Hepatocyte (in vitro differentiated cells): ENCODE measurements at regions not wholly inside any gene's neighbourhood (a gene's known extent, or its start where the extent isn't known, plus 50 kb on each side); places are given as distances from the start of the nearest gene placed in this dataset.
"Not testable (repeated sequence)": the region's sequence is repeated elsewhere in the genome, so short reads cannot be mapped to it uniquely, and the experiment has no call there.

Source experiments
- DNase-seq: peaks from one replicate; pipeline ENCODE4 v3.0.0-alpha.2; 2016; ENCODE audit warnings: low spot score
- H2AFZ ChIP-seq: fragments of 200-600 bp; sonication (generic); 2 replicates; pipeline ENCODE4 v1.6.0; 2016; ENCODE audit warnings: antibody characterized with exemption, mild to moderate bottlenecking
- H3K27ac ChIP-seq: fragments of 200-600 bp; sonication (generic); 2 replicates; pipeline ENCODE4 v1.5.1; 2016; ENCODE audit warnings: mild to moderate bottlenecking
- H3K27me3 ChIP-seq: fragments of 200-600 bp; sonication (generic); 2 replicates; pipeline ENCODE4 v1.6.1; 2016
- H3K36me3 ChIP-seq: fragments of 200-600 bp; sonication (generic); replicated peaks from 2 replicates; pipeline ENCODE4 v1.5.1; 2016; ENCODE audit warnings: low read depth; ENCODE audit not compliant: insufficient read depth
- H3K4me1 ChIP-seq: fragments of 200-600 bp; sonication (generic); 2 replicates; pipeline ENCODE4 v1.5.1; 2016; ENCODE audit warnings: mild to moderate bottlenecking, moderate library complexity; ENCODE audit not compliant: insufficient read depth
- H3K4me2 ChIP-seq: fragments of 200-600 bp; sonication (generic); 2 replicates; pipeline ENCODE4 v1.6.0; 2016
- H3K4me3 ChIP-seq: fragments of 200-600 bp; sonication (generic); 2 replicates; pipeline ENCODE4 v1.5.1; 2016; ENCODE audit warnings: mild to moderate bottlenecking
- H3K79me2 ChIP-seq: fragments of 200-600 bp; sonication (generic); 2 replicates; pipeline ENCODE4 v1.6.0; 2017; ENCODE audit warnings: mild to moderate bottlenecking
- H3K9me2 ChIP-seq: fragments of 200-600 bp; sonication (generic); replicated peaks from 2 replicates; pipeline ENCODE4 v1.6.0; 2017; ENCODE audit warnings: mild to moderate bottlenecking; ENCODE audit not compliant: insufficient read depth
- H3K9me3 ChIP-seq: fragments of 200-600 bp; sonication (generic); 2 replicates; pipeline ENCODE4 v1.5.1; 2016; ENCODE audit warnings: low read depth, mild to moderate bottlenecking
- H4K20me1 ChIP-seq: fragments of 200-600 bp; sonication (generic); 2 replicates; pipeline ENCODE4 v1.6.0; 2016; ENCODE audit warnings: mild to moderate bottlenecking; ENCODE audit not compliant: insufficient read depth, poor library complexity, severe bottlenecking
- CTCF ChIP-seq: fragments of 200-600 bp; sonication (generic); IDR thresholded peaks from 2 replicates; pipeline ENCODE4 v1.5.1; 2016; ENCODE audit warnings: antibody characterized with exemption, mild to moderate bottlenecking; ENCODE audit not compliant: poor library complexity
- EZH2 ChIP-seq: fragments of 200-600 bp; sonication (generic); IDR thresholded peaks from 2 replicates; pipeline ENCODE4 v1.6.1; 2016; ENCODE audit warnings: antibody characterized with exemption, mild to moderate bottlenecking, borderline replicate concordance
- EZH2phosphoT487 ChIP-seq: fragments of 200-600 bp; sonication (generic); IDR thresholded peaks from one replicate; pipeline ENCODE4 v1.6.1; 2018; ENCODE audit warnings: antibody characterized with exemption, mild to moderate bottlenecking, low read depth, moderate library complexity; ENCODE audit not compliant: unreplicated experiment, severe bottlenecking
- WGBS: methylation state at CpG from one replicate; pipeline ENCODE4 v1.1.6; 2016; ENCODE audit warnings: low lambda C conversion rate; ENCODE audit errors: missing lambda C conversion rate; 5-methylcytosine and 5-hydroxymethylcytosine counted together

- Histone ChIP-seq H3K36me3 (no peaks in the 10 kb centered on the region), H3K79me2 (no peaks in the 10 kb centered on the region), H3K9me2 (no peaks in the 10 kb centered on the region), H3K27me3 (no peaks in the 10 kb centered on the region), H2AFZ (no peak overlapping the region), H3K9me3 (no peaks in the 10 kb centered on the region), H3K4me3 (no peak overlapping the region), H4K20me1 (no peaks in the 10 kb centered on the region), H3K27ac (no peak overlapping the region), H3K4me2 (peak overlapping the region; percentile 29), H3K4me1 (no peaks in the 10 kb centered on the region)
- no peak for DNase-seq
- TF ChIP-seq EZH2phosphoT487 = no peak
- TF ChIP-seq CTCF = no peak
- no peak for TF ChIP-seq EZH2
- 33% methylated on average over 5 of the region's 5 CpGs for WGBS
Observed at GRCh38 chr21:15211491-15212133, 146.8 kb upstream of the NRIP1 start.

DNA sequence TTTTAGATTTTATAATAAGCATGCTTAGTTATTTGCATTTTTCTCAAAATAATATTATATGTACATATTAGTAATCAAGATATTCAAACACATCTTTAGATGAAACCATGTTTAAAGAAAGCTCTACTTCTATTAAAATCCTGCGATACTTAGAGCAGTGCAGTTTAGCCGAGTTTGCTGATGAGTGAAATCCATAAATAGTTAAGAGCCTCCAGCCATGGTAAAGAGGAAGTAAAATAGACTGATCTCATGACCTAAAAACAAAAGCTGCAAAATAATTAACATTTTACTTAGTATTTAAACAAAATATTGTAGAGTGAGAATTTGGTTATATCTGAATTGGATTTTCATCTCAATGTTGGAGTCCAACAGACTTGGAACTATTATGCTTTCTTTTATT is 147.4 kb upstream of the NRIP1 start:
- H2AFZ ChIP-seq = no peak overlapping the region
- H3K36me3 ChIP-seq = no peaks in the 10 kb centered on the region
- H3K4me1 ChIP-seq = no peaks in the 10 kb centered on the region
- WGBS = 76% methylated on average over 2 of the region's 2 CpGs
- no peak overlapping the region for H3K4me3 ChIP-seq
- no peaks in the 10 kb centered on the region for H3K27me3 ChIP-seq
- TF ChIP-seq EZH2phosphoT487 (no peak), EZH2 (no peak), CTCF (no peak)
- DNase-seq = no peak
- H3K9me3 ChIP-seq = no peaks in the 10 kb centered on the region
- no peaks in the 10 kb centered on the region for H3K79me2 ChIP-seq
- H4K20me1 ChIP-seq = no peaks in the 10 kb centered on the region
- no peak overlapping the region for H3K27ac ChIP-seq
- H3K9me2 ChIP-seq = no peaks in the 10 kb centered on the region
- H3K4me2 ChIP-seq = no peak overlapping the region

GRCh38 chr21:15218476-15218875 is 153.7 kb upstream of the NRIP1 start:
- H3K79me2 ChIP-seq, H3K27ac ChIP-seq, H3K27me3 ChIP-seq, H3K9me3 ChIP-seq, H3K9me2 ChIP-seq, H3K4me1 ChIP-seq, H4K20me1 ChIP-seq, H2AFZ ChIP-seq, H3K36me3 ChIP-seq, DNase-seq, H3K4me3 ChIP-seq, H3K4me2 ChIP-seq: not testable (repeated sequence)
- WGBS = 100% methylated on average over 1 of the region's 23 CpGs

DNA sequence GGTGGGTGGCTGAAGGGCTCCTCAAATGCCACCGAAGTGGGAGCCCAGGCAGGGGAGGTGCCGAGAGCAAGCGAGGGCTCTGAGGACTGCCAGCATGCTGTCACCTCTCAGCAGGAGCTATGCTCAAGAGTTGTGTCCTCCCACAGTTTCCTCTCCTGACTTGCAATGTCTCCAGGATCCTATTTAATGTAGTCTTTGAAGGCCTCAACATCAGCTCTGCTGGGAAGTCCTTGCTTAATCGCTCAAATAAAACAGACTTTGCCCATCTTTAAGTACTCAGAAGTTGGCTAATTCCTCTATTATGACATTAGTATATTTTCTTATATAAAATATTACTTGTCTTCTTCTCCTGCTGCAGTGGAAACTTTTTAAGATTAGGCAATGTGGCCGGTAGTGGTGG is 154.2 kb upstream of the NRIP1 start:
- no peaks in the 10 kb centered on the region for H3K27me3 ChIP-seq
- no peak for DNase-seq
- no peak overlapping the region for H3K4me2 ChIP-seq
- H3K4me1 ChIP-seq = peaks cover 7% of the 10 kb centered on the region
- H3K36me3 ChIP-seq = no peaks in the 10 kb centered on the region
- H4K20me1 ChIP-seq = no peaks in the 10 kb centered on the region
- H3K9me2 ChIP-seq = no peaks in the 10 kb centered on the region
- no peak overlapping the region for H2AFZ ChIP-seq
- no peak overlapping the region for H3K4me3 ChIP-seq
- no peak overlapping the region for H3K27ac ChIP-seq
- TF ChIP-seq EZH2 (no peak), EZH2phosphoT487 (no peak), CTCF (no peak)
- no peaks in the 10 kb centered on the region for H3K79me2 ChIP-seq
- H3K9me3 ChIP-seq = no peaks in the 10 kb centered on the region
- 87% methylated on average over 2 of the region's 5 CpGs for WGBS
